HCT116 (cell line): ENCODE measurements at regions not wholly inside any gene's neighbourhood (a gene's known extent, or its start where the extent isn't known, plus 50 kb on each side); places are given as distances from the start of the nearest gene placed in this dataset.

Experiments
- CBX3 ChIP-seq: IDR thresholded peaks from 2 replicates; pipeline ENCODE4 v1.6.1; 2012; ENCODE audit warnings: low read depth
- CEBPB ChIP-seq: IDR thresholded peaks from 2 replicates; pipeline ENCODE4 v1.6.1; 2012; ENCODE audit warnings: low read depth
- CTCF ChIP-seq, 3 experiments: fragments of 200-600 bp in 1 of 3; sonication (generic) in 1 of 3; IDR thresholded peaks in 2 of 3; conservative IDR thresholded peaks in 1 of 3; 2 replicates each; pipeline ENCODE4 v1.5.1; 2012 to 2017; ENCODE audit warnings: low read depth in 2 of 3, low read length in 2 of 3, antibody characterized with exemption in 1 of 3, borderline replicate concordance in 1 of 3, control low read depth in 1 of 3, mild to moderate bottlenecking in 1 of 3, mixed read lengths in 1 of 3, mixed run types in 1 of 3, moderate library complexity in 1 of 3; ENCODE audit not compliant: insufficient read depth in 1 of 3
- EZH2 ChIP-seq: fragments of 200-600 bp; sonication (generic); IDR thresholded peaks from 2 replicates; pipeline ENCODE4 v1.6.1; 2017; ENCODE audit warnings: antibody characterized with exemption, mixed run types
- EZH2phosphoT487 ChIP-seq: fragments of 200-600 bp; IDR thresholded peaks from 2 replicates; pipeline ENCODE4 v1.6.1; 2018; ENCODE audit warnings: antibody characterized with exemption, borderline replicate concordance
- MAX ChIP-seq: IDR thresholded peaks from 2 replicates; pipeline ENCODE4 v1.6.1; 2012
- POLR2A ChIP-seq: IDR thresholded peaks from 2 replicates; pipeline ENCODE4 v1.7.0; 2011; ENCODE audit warnings: borderline replicate concordance; ENCODE audit not compliant: insufficient read depth, insufficient read length; ENCODE audit errors: extremely low read depth
- POLR2AphosphoS5 ChIP-seq: IDR thresholded peaks from 2 replicates; pipeline ENCODE4 v1.6.1; 2011; ENCODE audit warnings: mild to moderate bottlenecking, low read depth, low read length, moderate library complexity
- RAD21 ChIP-seq: IDR thresholded peaks from 2 replicates; pipeline ENCODE4 v1.6.1; 2012; ENCODE audit warnings: low read depth, mild to moderate bottlenecking
- SIN3A ChIP-seq: IDR thresholded peaks from 2 replicates; pipeline ENCODE4 v1.6.1; 2012; ENCODE audit warnings: low read depth
- SP1 ChIP-seq: IDR thresholded peaks from 2 replicates; pipeline ENCODE4 v1.6.1; 2012; ENCODE audit warnings: low read depth
- YY1 ChIP-seq: IDR thresholded peaks from 2 replicates; pipeline ENCODE4 v1.6.1; 2011; ENCODE audit warnings: low read length, low read depth, moderate library complexity, mild to moderate bottlenecking; ENCODE audit not compliant: insufficient replicate concordance; ENCODE audit errors: extremely low read depth
- ZFX ChIP-seq: fragments of 450-650 bp; IDR thresholded peaks from 2 replicates; pipeline ENCODE4 v1.6.1; 2017
- ZNF274 ChIP-seq: fragments of 200-500 bp; sonication (Bioruptor generic); IDR thresholded peaks from 2 replicates; pipeline ENCODE4 v1.6.1; 2014; ENCODE audit warnings: mild to moderate bottlenecking, low read depth, low read length, inconsistent platforms

- TF ChIP-seq POLR2A: no peak
- no peak for TF ChIP-seq ZNF274
- no peak for TF ChIP-seq CTCF (IDR thresholded peaks at IDR 0.05 in 2 of 3, conservative IDR thresholded peaks at IDR 0.05 in 1 of 3; ENCODE audit: borderline replicate concordance in 1 of 3, insufficient read depth in 1 of 3, low read depth in 2 of 3, low read length in 2 of 3)
- no peak for TF ChIP-seq ZFX
- no peak for TF ChIP-seq POLR2AphosphoS5
- TF ChIP-seq EZH2: no peak
- no peak for TF ChIP-seq RAD21
- TF ChIP-seq SP1: no peak
- no peak for TF ChIP-seq EZH2phosphoT487
- no peak for TF ChIP-seq CEBPB
- TF ChIP-seq CBX3: no peak
- TF ChIP-seq SIN3A: no peak
- no peak for TF ChIP-seq YY1
- no peak for TF ChIP-seq MAX
Observed at GRCh38 chr3:118512301-118512700, 522.3 kb downstream of the IGSF11 start.
